Esophagus muscularis mucosa (tissue), 4 donors: ENCODE measurements at regions not wholly inside any gene's neighbourhood (a gene's known extent, or its start where the extent isn't known, plus 50 kb on each side); places are given as distances from the start of the nearest gene placed in this dataset.

Source experiments
- DNase-seq: peaks from one replicate; pipeline ENCODE4 v3.0.0-alpha.2; 2017; ENCODE audit errors: extremely low spot score
- H3K27ac ChIP-seq, 4 donors: fragments of 200-600 bp; sonication (generic); replicated peaks in 1 of 4; 1 replicate in 3 of 4; 2 replicates in 1 of 4; pipeline ENCODE4 v1.5.1; 2016 to 2019; ENCODE audit warnings: mild to moderate bottlenecking in 1 of 4
- H3K27me3 ChIP-seq, 4 donors: fragments of 200-600 bp; sonication (generic); one replicate each; pipeline versions ENCODE4 v1.5.1 to v1.6.0; 2016 to 2019
- H3K36me3 ChIP-seq, 4 donors: fragments of 200-600 bp; sonication (generic); one replicate each; pipeline ENCODE4 v1.5.1; 2016 to 2019
- H3K4me1 ChIP-seq, 4 donors: fragments of 200-600 bp; sonication (generic); one replicate each; pipeline ENCODE4 v1.5.1; 2016 to 2019
- H3K4me3 ChIP-seq, 4 donors: fragments of 200-600 bp; sonication (generic); 1 replicate in 2 of 4; 2 replicates in 2 of 4; pipeline ENCODE4 v1.5.1; 2016 to 2019; ENCODE audit warnings: mild to moderate bottlenecking in 4 of 4, moderate library complexity in 1 of 4
- H3K9me3 ChIP-seq, 4 donors: fragments of 200-600 bp; sonication (generic); 1 replicate in 3 of 4; 2 replicates in 1 of 4; pipeline ENCODE4 v1.5.1; 2016 to 2019
- CTCF ChIP-seq, 3 experiments: fragments of 200-600 bp in 2 of 3; fragments of 450-650 bp in 1 of 3; sonication (generic) in 2 of 3; IDR thresholded peaks; one replicate each; pipeline ENCODE4 v1.5.1; 2017 to 2019; ENCODE audit warnings: antibody characterized with exemption in 3 of 3, mild to moderate bottlenecking in 2 of 3, moderate library complexity in 1 of 3
- EP300 ChIP-seq: sonication (generic); formaldehyde crosslinking; IDR thresholded peaks from one replicate; pipeline ENCODE4 v1.6.1; 2017; ENCODE audit warnings: antibody characterized with exemption
- POLR2A ChIP-seq: fragments of 450-650 bp; IDR thresholded peaks from one replicate; pipeline ENCODE4 v1.6.1; 2017; ENCODE audit warnings: antibody characterized with exemption, moderate library complexity, mild to moderate bottlenecking, low read depth
- POLR2AphosphoS5 ChIP-seq, 2 donors: sonication (generic); formaldehyde crosslinking; IDR thresholded peaks; one replicate each; pipeline ENCODE4 v1.6.1; 2017; ENCODE audit warnings: antibody characterized with exemption in 2 of 2
- WGBS: methylation state at CpG from one replicate; pipeline ENCODE4 v1.1.5; 2018; 5-methylcytosine and 5-hydroxymethylcytosine counted together
- intact Hi-C: fragments of 100-400 bp; cut with DNase I; formaldehyde crosslinking; loops from one replicate; pipeline ENCODE4 v1.15.1; 2023

GRCh38 chr2:62410015-62410453, 96.0 kb downstream of the TMEM17 start:
- no peak for DNase-seq
- Histone ChIP-seq H3K9me3 (no peaks in the 10 kb centered on the region), H3K36me3 (no peaks in the 10 kb centered on the region), H3K4me3 (no peak overlapping the region), H3K27me3 (no peaks in the 10 kb centered on the region), H3K27ac (peak overlapping the region in 2 of 4 donors; percentile 68 to 81), H3K4me1 (peaks cover 18 to 35% (median 28%) of the 10 kb centered on the region in 4 donors)
- TF ChIP-seq POLR2A (no peak), EP300 (no peak), POLR2AphosphoS5 (IDR thresholded peaks at IDR 0.05) (no peak), CTCF (IDR thresholded peaks at IDR 0.05) (no peak)
- intact Hi-C loops: loop anchor here (5.0 kb wide), 1 partner anchor 418 kb away; no protein-coding TSS in a partner anchor
- whole genome bisulfite sequencing: 92% methylated on average over 9 of the region's 9 CpGs

GRCh38 chr2:62409442-62409841, 96.6 kb downstream of the TMEM17 start:
- Histone ChIP-seq H3K4me3 (no peak overlapping the region), H3K36me3 (no peaks in the 10 kb centered on the region), H3K27me3 (no peaks in the 10 kb centered on the region), H3K4me1 (peaks cover 18 to 35% (median 28%) of the 10 kb centered on the region in 4 donors), H3K9me3 (no peaks in the 10 kb centered on the region), H3K27ac (no peak overlapping the region)
- no peak for DNase-seq
- TF ChIP-seq POLR2A: no peak
- TF ChIP-seq EP300: no peak
- no peak for TF ChIP-seq CTCF (IDR thresholded peaks at IDR 0.05)
- no peak for TF ChIP-seq POLR2AphosphoS5 (IDR thresholded peaks at IDR 0.05)
- 79% methylated on average over 2 of the region's 2 CpGs for WGBS
- intact Hi-C loops: no loop called here

- intact Hi-C loops: no loop called here
- WGBS: 60% methylated on average over 9 of the region's 10 CpGs
- DNase-seq: no peak
Measured at GRCh38 chr2:62408241-62408677, 97.7 kb downstream of the TMEM17 start.

GRCh38 chr2:62407838-62408237, 98.2 kb downstream of the TMEM17 start:
- H3K4me1 ChIP-seq: peaks cover 18 to 35% (median 28%) of the 10 kb centered on the region in 4 donors
- 86% methylated on average over 5 of the region's 6 CpGs for WGBS
- H3K9me3 ChIP-seq: no peaks in the 10 kb centered on the region
- TF ChIP-seq EP300 (no peak), CTCF (IDR thresholded peaks at IDR 0.05) (no peak), POLR2A (no peak), POLR2AphosphoS5 (IDR thresholded peaks at IDR 0.05) (no peak)
- DNase-seq: no peak
- H3K4me3 ChIP-seq: no peak overlapping the region
- no peaks in the 10 kb centered on the region for H3K36me3 ChIP-seq
- no peak overlapping the region for H3K27ac ChIP-seq
- no peaks in the 10 kb centered on the region for H3K27me3 ChIP-seq
- intact Hi-C loops: no loop called here

More at GRCh38 chr2:62408241-62408677, 97.7 kb downstream of the TMEM17 start:
- H3K36me3 ChIP-seq: no peaks in the 10 kb centered on the region
- TF ChIP-seq EP300: no peak
- no peak for TF ChIP-seq CTCF (IDR thresholded peaks at IDR 0.05)
- no peak for TF ChIP-seq POLR2A
- TF ChIP-seq POLR2AphosphoS5 (IDR thresholded peaks at IDR 0.05): no peak
- H3K27me3 ChIP-seq: no peaks in the 10 kb centered on the region
- no peak overlapping the region for H3K27ac ChIP-seq
- H3K4me1 ChIP-seq: peaks cover 18 to 35% (median 28%) of the 10 kb centered on the region in 4 donors
- no peak overlapping the region for H3K4me3 ChIP-seq
- H3K9me3 ChIP-seq: no peaks in the 10 kb centered on the region

- H3K27me3 ChIP-seq: no peaks in the 10 kb centered on the region
- 91% methylated on average over 7 of the region's 7 CpGs for WGBS
- intact Hi-C loops: no loop called here
- no peaks in the 10 kb centered on the region for H3K36me3 ChIP-seq
- no peaks in the 10 kb centered on the region for H3K9me3 ChIP-seq
- no peak overlapping the region for H3K27ac ChIP-seq
- no peak for DNase-seq
- TF ChIP-seq POLR2AphosphoS5 (IDR thresholded peaks at IDR 0.05) (no peak), POLR2A (no peak), EP300 (no peak), CTCF (IDR thresholded peaks at IDR 0.05) (no peak)
- no peak overlapping the region for H3K4me3 ChIP-seq
- peaks cover 18 to 34% (median 26%) of the 10 kb centered on the region in 4 donors for H3K4me1 ChIP-seq
Measured at GRCh38 chr2:62407401-62407800, 98.6 kb downstream of the TMEM17 start.
